Upper lobe of left lung (tissue), 6 donors: ENCODE measurements at regions not wholly inside any gene's neighbourhood (a gene's known extent, or its start where the extent isn't known, plus 50 kb on each side); places are given as distances from the start of the nearest gene placed in this dataset.
A peak's percentile ranks its signal among the peaks of the same experiment; 100 is the strongest.

Source experiments
- ATAC-seq, 2 donors: fragments of 200-7000 bp; cut with Tn5 transposase; one replicate each; pipeline ENCODE4 v1.9.1; 2022; ENCODE audit warnings: mild to moderate bottlenecking in 2 of 2, moderate library complexity in 2 of 2; ENCODE audit not compliant: low FRiP score in 2 of 2
- DNase-seq, 2 donors: peaks; one replicate each; pipeline ENCODE4 v3.0.0-alpha.2; 2019 to 2020
- H3K27ac ChIP-seq, 4 donors: fragments of 200-600 bp; sonication (generic); one replicate each; pipeline ENCODE4 v1.5.1; 2016 to 2019
- H3K27me3 ChIP-seq, 4 donors: fragments of 200-600 bp; sonication (generic); one replicate each; pipeline ENCODE4 v1.5.1; 2017 to 2019
- H3K36me3 ChIP-seq, 4 donors: fragments of 200-600 bp; sonication (generic); one replicate each; pipeline ENCODE4 v1.5.1; 2016 to 2019
- H3K4me1 ChIP-seq, 4 donors: fragments of 200-600 bp; sonication (generic); one replicate each; pipeline ENCODE4 v1.5.1; 2018 to 2019
- H3K4me3 ChIP-seq, 4 donors: fragments of 200-600 bp; sonication (generic); one replicate each; pipeline ENCODE4 v1.5.1; 2017 to 2019; ENCODE audit warnings: mild to moderate bottlenecking in 2 of 4, moderate library complexity in 1 of 4
- H3K9me3 ChIP-seq, 4 donors: fragments of 200-600 bp; sonication (generic); one replicate each; pipeline ENCODE4 v1.5.1; 2018 to 2019
- EP300 ChIP-seq, 4 donors: sonication (generic); formaldehyde crosslinking; IDR thresholded peaks; one replicate each; pipeline ENCODE4 v1.5.1; 2017; ENCODE audit warnings: antibody characterized with exemption in 4 of 4, control low read depth in 2 of 4
- POLR2A ChIP-seq, 4 donors: fragments of 450-650 bp; IDR thresholded peaks; one replicate each; pipeline ENCODE4 v1.5.1; 2016 to 2017; ENCODE audit warnings: antibody characterized with exemption in 4 of 4, mild to moderate bottlenecking in 2 of 4
- POLR2AphosphoS5 ChIP-seq, 2 donors: sonication (generic); formaldehyde crosslinking; IDR thresholded peaks; one replicate each; pipeline ENCODE4 v1.5.1; 2017; ENCODE audit warnings: antibody characterized with exemption in 2 of 2
- WGBS, 2 donors: methylation state at CpG; one replicate each; pipeline ENCODE4 v1.1.5; 2017 to 2018; 5-methylcytosine and 5-hydroxymethylcytosine counted together
- TF ChIP-seq, protein P1 (sequence below), 6 experiments: fragments of 450-650 bp in 4 of 6; fragments of 200-600 bp in 2 of 6; sonication (generic) in 2 of 6; IDR thresholded peaks; one replicate each; pipeline ENCODE4 v1.5.1; 2016 to 2019; ENCODE audit warnings: antibody characterized with exemption in 6 of 6
- donor health status: DM: no; HTN: no; CAD: no; lungs with moderate emphysema.
- donor health status: DM: no; HTN: yes; CAD: no; lungs with severe emphysema.

DNA sequence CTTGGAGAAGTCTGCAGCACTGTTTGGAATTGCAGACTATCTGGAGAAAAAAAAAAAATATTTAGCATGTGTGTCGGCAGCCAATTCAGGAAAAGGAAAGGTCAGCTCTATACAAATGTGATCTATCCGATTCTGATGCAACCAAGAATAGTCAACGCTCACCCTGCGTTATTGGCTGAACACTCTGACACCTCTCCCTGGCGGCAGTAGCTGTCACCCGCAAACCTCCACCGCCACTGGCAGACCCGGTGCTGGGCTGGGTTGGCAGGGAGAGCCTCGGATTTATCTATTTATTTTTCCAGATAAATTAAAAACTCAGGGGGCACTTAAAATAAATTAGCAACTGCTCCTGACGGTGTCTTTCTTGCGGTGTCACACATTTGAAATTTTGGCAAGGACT, 409.7 kb downstream of the VRK1 start:
- Histone ChIP-seq H3K4me1 (no peaks in the 10 kb centered on the region), H3K27ac (no peak overlapping the region), H3K27me3 (no peaks in the 10 kb centered on the region), H3K36me3 (no peaks in the 10 kb centered on the region), H3K9me3 (no peaks in the 10 kb centered on the region), H3K4me3 (no peak overlapping the region)
- TF ChIP-seq POLR2A (IDR thresholded peaks at IDR 0.05): no peak
- DNase-seq: peak in 1 of 2 donors; percentile 23
- WGBS, 2 donors: 76 to 77% methylated on average over 11 of the region's 11 CpGs
- no peak for ATAC-seq

DNA sequence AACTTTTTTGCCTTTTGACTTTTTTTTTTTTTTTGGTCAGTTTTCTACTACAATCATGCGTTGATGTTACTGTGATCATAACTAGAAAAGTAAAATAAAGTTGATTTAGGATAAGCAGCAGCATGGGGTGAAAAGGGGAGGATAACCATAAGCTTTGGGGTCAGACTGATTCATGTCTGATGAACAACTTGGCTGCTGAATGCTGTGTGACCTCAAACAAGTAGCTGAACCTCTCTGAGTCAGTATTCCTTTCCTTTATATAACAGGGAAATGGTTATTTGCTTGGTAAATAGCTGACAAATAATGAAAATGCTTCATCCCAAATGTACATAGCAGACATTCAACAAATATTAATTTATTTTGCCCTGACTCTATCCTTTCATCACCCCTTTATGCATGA, 413.0 kb downstream of the VRK1 start:
- 93% methylated on average over 1 of the region's 1 CpG for WGBS, 2 donors
- TF ChIP-seq, protein P1, sequence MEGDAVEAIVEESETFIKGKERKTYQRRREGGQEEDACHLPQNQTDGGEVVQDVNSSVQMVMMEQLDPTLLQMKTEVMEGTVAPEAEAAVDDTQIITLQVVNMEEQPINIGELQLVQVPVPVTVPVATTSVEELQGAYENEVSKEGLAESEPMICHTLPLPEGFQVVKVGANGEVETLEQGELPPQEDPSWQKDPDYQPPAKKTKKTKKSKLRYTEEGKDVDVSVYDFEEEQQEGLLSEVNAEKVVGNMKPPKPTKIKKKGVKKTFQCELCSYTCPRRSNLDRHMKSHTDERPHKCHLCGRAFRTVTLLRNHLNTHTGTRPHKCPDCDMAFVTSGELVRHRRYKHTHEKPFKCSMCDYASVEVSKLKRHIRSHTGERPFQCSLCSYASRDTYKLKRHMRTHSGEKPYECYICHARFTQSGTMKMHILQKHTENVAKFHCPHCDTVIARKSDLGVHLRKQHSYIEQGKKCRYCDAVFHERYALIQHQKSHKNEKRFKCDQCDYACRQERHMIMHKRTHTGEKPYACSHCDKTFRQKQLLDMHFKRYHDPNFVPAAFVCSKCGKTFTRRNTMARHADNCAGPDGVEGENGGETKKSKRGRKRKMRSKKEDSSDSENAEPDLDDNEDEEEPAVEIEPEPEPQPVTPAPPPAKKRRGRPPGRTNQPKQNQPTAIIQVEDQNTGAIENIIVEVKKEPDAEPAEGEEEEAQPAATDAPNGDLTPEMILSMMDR (IDR thresholded peaks at IDR 0.05): no peak
- no peak for TF ChIP-seq POLR2A (IDR thresholded peaks at IDR 0.05)
- no peak for TF ChIP-seq POLR2AphosphoS5 (IDR thresholded peaks at IDR 0.05)
- TF ChIP-seq EP300 (IDR thresholded peaks at IDR 0.05): no peak
- DNase-seq (no peak), ATAC-seq (no peak)
- no peaks in the 10 kb centered on the region for H3K36me3 ChIP-seq
- no peak overlapping the region for H3K27ac ChIP-seq
- no peaks in the 10 kb centered on the region for H3K9me3 ChIP-seq
- no peaks in the 10 kb centered on the region for H3K27me3 ChIP-seq
- no peaks in the 10 kb centered on the region for H3K4me1 ChIP-seq
- H3K4me3 ChIP-seq: no peak overlapping the region

DNA sequence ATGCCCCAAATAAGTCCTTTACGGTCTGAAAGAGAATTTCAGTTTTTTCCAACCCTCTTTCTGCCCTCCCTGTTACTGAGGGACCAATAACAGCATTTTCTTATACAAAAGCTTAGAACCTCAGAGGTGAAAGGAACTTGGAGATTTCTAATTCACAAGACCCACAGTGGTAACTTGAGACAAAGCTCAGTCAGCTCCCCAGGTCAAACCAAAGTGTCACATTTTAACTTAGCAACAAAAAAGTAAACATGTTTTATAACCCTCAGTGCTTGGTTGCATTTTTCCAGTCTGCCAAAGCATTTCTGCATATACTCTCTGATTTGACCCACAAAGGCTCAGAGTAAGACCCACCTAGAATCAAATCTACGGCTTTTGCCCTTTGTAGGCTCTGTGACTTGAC, 415.2 kb downstream of the VRK1 start:
- Histone ChIP-seq H3K27me3 (no peaks in the 10 kb centered on the region), H3K4me1 (no peaks in the 10 kb centered on the region), H3K36me3 (no peaks in the 10 kb centered on the region), H3K27ac (no peak overlapping the region), H3K9me3 (no peaks in the 10 kb centered on the region), H3K4me3 (no peak overlapping the region)
- ATAC-seq (no peak), DNase-seq (no peak)
- WGBS, 2 donors: 82 to 88% methylated on average over 2 of the region's 2 CpGs
- TF ChIP-seq, protein P1 (IDR thresholded peaks at IDR 0.05): no peak

DNA sequence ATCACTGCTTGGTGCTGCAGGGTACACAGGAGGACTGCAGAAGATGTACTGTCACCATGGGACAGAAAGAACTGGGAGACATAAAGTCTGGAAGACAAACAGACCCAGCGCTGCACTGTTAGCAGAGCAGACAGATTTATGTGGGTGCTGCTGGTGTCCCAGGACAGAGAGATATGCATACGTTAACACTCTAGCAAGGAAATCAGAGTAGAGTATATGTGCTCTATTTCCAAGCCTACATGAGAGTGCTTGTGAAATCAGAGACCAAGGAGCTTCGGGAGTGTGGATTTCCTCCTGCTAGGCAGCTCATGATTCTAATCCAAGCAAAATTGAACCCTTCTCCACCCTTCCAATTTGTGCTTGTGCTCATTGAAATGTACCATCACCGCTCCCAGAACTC, 416.5 kb downstream of the VRK1 start:
- H3K9me3 ChIP-seq: no peaks in the 10 kb centered on the region
- WGBS, 2 donors: 64 to 80% methylated on average over 4 of the region's 4 CpGs
- peaks cover 0 to 4% (median 2%) of the 10 kb centered on the region in 4 donors for H3K27me3 ChIP-seq
- H3K27ac ChIP-seq: no peak overlapping the region
- ATAC-seq (no peak), DNase-seq (no peak)
- H3K36me3 ChIP-seq: no peaks in the 10 kb centered on the region
- peaks cover 0 to 6% (median 4%) of the 10 kb centered on the region in 4 donors for H3K4me1 ChIP-seq
- TF ChIP-seq POLR2A (IDR thresholded peaks at IDR 0.05) (no peak), EP300 (IDR thresholded peaks at IDR 0.05) (no peak), POLR2AphosphoS5 (IDR thresholded peaks at IDR 0.05) (no peak)
- TF ChIP-seq, protein P1 (IDR thresholded peaks at IDR 0.05): no peak
- H3K4me3 ChIP-seq: no peak overlapping the region

DNA sequence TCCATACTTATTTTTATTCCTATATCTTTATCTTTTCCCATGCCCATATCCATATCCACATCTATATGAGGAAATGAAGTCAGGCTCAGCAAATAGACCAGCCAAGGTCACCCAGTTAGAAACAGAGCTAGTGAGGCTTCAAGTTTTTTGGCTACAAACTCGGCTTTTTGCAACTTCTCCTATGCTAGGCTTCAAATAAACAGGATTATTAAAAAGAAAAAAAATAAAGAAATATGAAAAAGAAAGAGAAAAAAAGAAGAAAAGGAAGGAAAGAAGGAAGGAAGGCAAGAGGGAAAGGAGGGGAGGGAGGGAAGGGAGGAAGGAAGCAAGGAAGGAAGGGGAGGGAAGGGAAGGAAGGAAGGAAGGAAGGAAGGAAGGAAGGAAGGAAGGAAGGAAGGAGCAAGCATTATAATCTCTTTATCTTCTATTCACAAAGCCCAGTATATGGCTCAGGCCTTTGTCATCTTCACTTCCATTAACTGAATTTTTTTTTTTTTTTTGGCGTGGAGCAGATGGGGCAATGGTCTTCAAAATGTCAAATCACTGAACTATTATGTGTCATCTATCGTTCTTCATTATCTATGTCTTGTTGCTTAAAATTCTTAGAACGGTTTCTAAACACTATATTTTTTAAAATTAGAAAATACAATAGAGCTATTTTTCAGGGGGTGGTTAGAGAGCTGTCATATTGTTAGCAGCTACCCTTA, 418.2 kb downstream of the VRK1 start:
- Histone ChIP-seq H3K27me3 (peaks cover 0 to 16% (median 9%) of the 10 kb centered on the region in 4 donors), H3K9me3 (no peaks in the 10 kb centered on the region), H3K4me1 (peaks cover 3 to 17% (median 12%) of the 10 kb centered on the region in 4 donors), H3K27ac (no peak overlapping the region), H3K36me3 (no peaks in the 10 kb centered on the region), H3K4me3 (no peak overlapping the region)
- ATAC-seq (no peak), DNase-seq (no peak)
- TF ChIP-seq, protein P1 (IDR thresholded peaks at IDR 0.05): no peak
- TF ChIP-seq POLR2A (IDR thresholded peaks at IDR 0.05): no peak
- TF ChIP-seq POLR2AphosphoS5 (IDR thresholded peaks at IDR 0.05): no peak
- TF ChIP-seq EP300 (IDR thresholded peaks at IDR 0.05): no peak
- 78 to 85% methylated on average over 4 of the region's 4 CpGs for WGBS, 2 donors
